CD14-positive monocyte (primary cell): ENCODE measurements at regions not wholly inside any gene's neighbourhood (a gene's known extent, or its start where the extent isn't known, plus 50 kb on each side); places are given as distances from the start of the nearest gene placed in this dataset.

ENCODE experiments used
- DNase-seq, 3 donors: peaks; one replicate each; pipeline ENCODE4 v3.0.0-alpha.2; 2011 to 2022
- H2AFZ ChIP-seq: 2 replicates; pipeline ENCODE4 v1.6.0; 2012; ENCODE audit warnings: mild to moderate bottlenecking, low read depth, low read length, inconsistent platforms; ENCODE audit not compliant: insufficient read depth, poor library complexity, severe bottlenecking
- H3K27ac ChIP-seq, 2 donors: 1 replicate in 1 of 2; 2 replicates in 1 of 2; pipeline ENCODE4 v1.5.1; 2012 to 2013; ENCODE audit warnings: low read length in 2 of 2, control low read depth in 1 of 2, inconsistent platforms in 1 of 2, low read depth in 1 of 2, mild to moderate bottlenecking in 1 of 2
- H3K27me3 ChIP-seq, 2 donors: one replicate each; pipeline versions ENCODE4 v1.6.0 to v1.6.1; 2011 to 2013; ENCODE audit warnings: low read length in 2 of 2; ENCODE audit not compliant: control insufficient read depth in 2 of 2, insufficient read depth in 2 of 2
- H3K36me3 ChIP-seq, 2 donors: replicated peaks in 1 of 2; 1 replicate in 1 of 2; 2 replicates in 1 of 2; pipeline versions ENCODE4 v1.5.1 to v1.6.1; 2012 to 2013; ENCODE audit warnings: low read length in 2 of 2, control low read depth in 1 of 2, inconsistent platforms in 1 of 2, mild to moderate bottlenecking in 1 of 2; ENCODE audit not compliant: insufficient read depth in 2 of 2, control insufficient read depth in 1 of 2
- H3K4me1 ChIP-seq, 2 donors: 1 replicate in 1 of 2; 2 replicates in 1 of 2; pipeline versions ENCODE4 v1.5.1 to v1.6.1; 2012 to 2013; ENCODE audit warnings: low read length in 2 of 2, control low read depth in 1 of 2, inconsistent platforms in 1 of 2, mild to moderate bottlenecking in 1 of 2, moderate library complexity in 1 of 2; ENCODE audit not compliant: insufficient read depth in 2 of 2, control insufficient read depth in 1 of 2
- H3K4me2 ChIP-seq: replicated peaks from 2 replicates; pipeline ENCODE3; 2012; ENCODE audit warnings: low read length, moderate library complexity, mild to moderate bottlenecking; ENCODE audit not compliant: poor library complexity, severe bottlenecking; ENCODE audit errors: extremely low read depth
- H3K4me3 ChIP-seq, 3 experiments: fragments of 200-600 bp in 1 of 3; sonication (generic) in 1 of 3; replicated peaks in 1 of 3; 1 replicate in 2 of 3; 2 replicates in 1 of 3; pipeline ENCODE4 v1.5.1; 2011 to 2013; ENCODE audit warnings: low read length in 3 of 3, mild to moderate bottlenecking in 3 of 3, control low read depth in 2 of 3, low read depth in 2 of 3, inconsistent platforms in 1 of 3, moderate library complexity in 1 of 3
- H3K79me2 ChIP-seq: 2 replicates; pipeline ENCODE4 v1.6.0; 2012; ENCODE audit warnings: mild to moderate bottlenecking, control low read depth, inconsistent platforms, low read length, moderate library complexity; ENCODE audit not compliant: insufficient read depth
- H3K9ac ChIP-seq: 2 replicates; pipeline ENCODE4 v1.6.0; 2017; ENCODE audit warnings: low read length, mild to moderate bottlenecking; ENCODE audit not compliant: insufficient read depth, poor library complexity, severe bottlenecking
- H3K9me3 ChIP-seq, 2 donors: replicated peaks in 1 of 2; 1 replicate in 1 of 2; 2 replicates in 1 of 2; pipeline versions ENCODE4 v1.5.1 to v1.6.1; 2012 to 2013; ENCODE audit warnings: low read length in 2 of 2, control low read depth in 1 of 2; ENCODE audit not compliant: control insufficient read depth in 1 of 2, insufficient read depth in 1 of 2
- H4K20me1 ChIP-seq: 2 replicates; pipeline ENCODE4 v1.6.0; 2012; ENCODE audit warnings: mild to moderate bottlenecking, low read length, control low read depth, moderate library complexity; ENCODE audit not compliant: insufficient read depth
- H3K27ac Mint-ChIP-seq, 7 donors: one replicate each; pipeline ENCODE4 v1.8.0; 2020; ENCODE audit warnings: mild to moderate bottlenecking in 7 of 7, mixed read lengths in 7 of 7, moderate library complexity in 6 of 7, inconsistent platforms in 2 of 7
- H3K27me3 Mint-ChIP-seq, 3 donors: one replicate each; pipeline ENCODE4 v1.8.0; 2021 to 2022; ENCODE audit warnings: low read depth in 3 of 3, mild to moderate bottlenecking in 3 of 3, mixed read lengths in 3 of 3, moderate library complexity in 3 of 3, inconsistent platforms in 1 of 3
- H3K36me3 Mint-ChIP-seq, 2 donors: one replicate each; pipeline ENCODE4 v1.8.0; 2020; ENCODE audit warnings: mixed read lengths in 2 of 2, inconsistent platforms in 1 of 2, mild to moderate bottlenecking in 1 of 2
- H3K4me1 Mint-ChIP-seq: one replicate; pipeline ENCODE4 v1.8.0; 2020; ENCODE audit warnings: mild to moderate bottlenecking, mixed read lengths
- H3K4me3 Mint-ChIP-seq, 2 donors: one replicate each; pipeline ENCODE4 v1.8.0; 2020; ENCODE audit warnings: mild to moderate bottlenecking in 2 of 2, mixed read lengths in 2 of 2, moderate library complexity in 1 of 2
- H3K9me3 Mint-ChIP-seq, 7 donors: one replicate each; pipeline ENCODE4 v1.8.0; 2020 to 2022; ENCODE audit warnings: mixed read lengths in 7 of 7, mild to moderate bottlenecking in 6 of 7, moderate library complexity in 6 of 7, inconsistent platforms in 2 of 7
- whole genome bisulfite sequencing: methylation state at CpG from one replicate; pipeline ENCODE4 v1.1.5; 2013; ENCODE audit warnings: missing lambda C conversion rate; ENCODE audit not compliant: insufficient coverage; 5-methylcytosine and 5-hydroxymethylcytosine counted together
- intact Hi-C, 2 donors: fragments of 100-400 bp; cut with micrococcal nuclease; formaldehyde crosslinking; loops; one replicate each; pipeline versions ENCODE4 v1.15.0 to v1.15.1; 2023
- TF ChIP-seq, protein P1 (sequence below): fragments of 200-600 bp; IDR thresholded peaks from one replicate; pipeline ENCODE4 v1.8.0; 2022; ENCODE audit warnings: antibody characterized with exemption, mild to moderate bottlenecking

DNA sequence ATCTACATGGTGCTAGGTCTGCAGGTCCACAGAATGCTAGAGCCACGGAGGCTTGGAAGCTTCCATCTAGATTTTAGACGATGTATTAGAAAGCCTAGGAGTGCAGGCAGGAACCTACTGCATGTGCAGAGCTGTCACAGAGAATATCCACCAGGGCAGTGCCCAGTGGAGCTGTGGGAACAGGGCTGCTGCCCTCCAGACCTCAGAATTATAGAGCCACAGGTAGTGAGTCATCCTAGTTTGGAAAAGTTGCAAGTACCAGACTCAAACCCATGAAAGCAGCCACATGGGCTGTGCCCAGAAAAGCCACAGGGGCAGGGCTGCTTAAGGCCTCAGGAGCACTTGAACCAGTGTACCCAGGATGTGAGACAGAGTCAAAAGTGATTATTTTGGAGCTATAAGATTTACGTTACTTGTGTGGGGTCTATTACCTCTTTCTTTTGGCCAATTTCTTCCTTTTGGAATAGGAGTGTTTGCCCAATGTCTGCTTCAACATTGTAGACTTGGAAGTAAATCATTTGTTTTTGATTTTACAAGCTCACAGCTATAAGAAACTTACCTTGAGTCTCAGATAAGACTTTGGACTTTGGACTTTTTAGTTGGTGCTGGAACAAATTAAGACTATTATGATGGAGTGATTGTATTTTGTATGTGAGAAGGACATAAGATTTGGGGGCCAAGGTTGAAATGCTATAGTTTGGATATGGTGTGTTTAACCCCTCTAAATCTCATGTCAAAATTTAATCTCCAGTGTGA, 143.5 kb upstream of the CHRDL1 start:
- Histone ChIP-seq H3K9me3 (no peaks in the 10 kb centered on the region), H3K27ac (no peak overlapping the region), H3K79me2 (no peaks in the 10 kb centered on the region), H3K36me3 (no peaks in the 10 kb centered on the region), H2AFZ (no peak overlapping the region), H3K4me3 (no peak overlapping the region), H3K4me2 (no peak overlapping the region), H3K4me1 (no peaks in the 10 kb centered on the region), H4K20me1 (no peaks in the 10 kb centered on the region), H3K27me3 (peaks cover 10 to 11% of the 10 kb centered on the region in 2 donors), H3K9ac (no peak overlapping the region)
- Mint-ChIP-seq H3K4me3 (no peak overlapping the region), H3K4me1 (no peaks in the 10 kb centered on the region), H3K9me3 (peaks cover 0 to 3% (median 0%) of the 10 kb centered on the region in 7 donors), H3K27ac (peak overlapping the region in 1 of 7 donors; percentile 30), H3K36me3 (no peaks in the 10 kb centered on the region), H3K27me3 (peaks cover 5 to 17% (median 12%) of the 10 kb centered on the region in 3 donors)
- 100% methylated on average over 1 of the region's 3 CpGs for WGBS
- DNase-seq = no peak
- TF ChIP-seq, protein P1, sequence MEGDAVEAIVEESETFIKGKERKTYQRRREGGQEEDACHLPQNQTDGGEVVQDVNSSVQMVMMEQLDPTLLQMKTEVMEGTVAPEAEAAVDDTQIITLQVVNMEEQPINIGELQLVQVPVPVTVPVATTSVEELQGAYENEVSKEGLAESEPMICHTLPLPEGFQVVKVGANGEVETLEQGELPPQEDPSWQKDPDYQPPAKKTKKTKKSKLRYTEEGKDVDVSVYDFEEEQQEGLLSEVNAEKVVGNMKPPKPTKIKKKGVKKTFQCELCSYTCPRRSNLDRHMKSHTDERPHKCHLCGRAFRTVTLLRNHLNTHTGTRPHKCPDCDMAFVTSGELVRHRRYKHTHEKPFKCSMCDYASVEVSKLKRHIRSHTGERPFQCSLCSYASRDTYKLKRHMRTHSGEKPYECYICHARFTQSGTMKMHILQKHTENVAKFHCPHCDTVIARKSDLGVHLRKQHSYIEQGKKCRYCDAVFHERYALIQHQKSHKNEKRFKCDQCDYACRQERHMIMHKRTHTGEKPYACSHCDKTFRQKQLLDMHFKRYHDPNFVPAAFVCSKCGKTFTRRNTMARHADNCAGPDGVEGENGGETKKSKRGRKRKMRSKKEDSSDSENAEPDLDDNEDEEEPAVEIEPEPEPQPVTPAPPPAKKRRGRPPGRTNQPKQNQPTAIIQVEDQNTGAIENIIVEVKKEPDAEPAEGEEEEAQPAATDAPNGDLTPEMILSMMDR = no peak
- intact Hi-C loops = no loop called here

DNA sequence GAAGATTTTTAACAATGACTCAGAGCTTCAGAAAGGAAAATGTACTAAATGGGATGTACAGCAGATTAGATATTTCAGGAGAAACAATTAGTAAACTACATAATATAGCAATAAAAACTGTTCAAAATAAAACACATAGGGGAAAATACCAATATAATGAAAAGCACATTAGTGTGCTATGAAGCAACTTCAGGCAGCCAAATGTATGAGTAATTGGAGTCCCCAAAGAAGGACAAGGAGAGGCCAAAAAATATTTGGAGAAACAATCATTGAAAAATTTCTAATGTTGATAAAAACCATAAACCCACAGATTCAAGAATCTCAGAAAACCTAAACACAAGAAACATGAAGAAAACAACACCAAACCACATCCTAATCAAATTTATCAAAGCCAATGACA, 129.3 kb upstream of the CHRDL1 start:
- H3K4me2 ChIP-seq = no peak overlapping the region
- H3K9ac ChIP-seq = no peak overlapping the region
- H3K9me3 Mint-ChIP-seq = peaks cover 0 to 4% (median 0%) of the 10 kb centered on the region in 7 donors
- no peak overlapping the region for H2AFZ ChIP-seq
- no peak overlapping the region for H3K27ac ChIP-seq
- H3K27ac Mint-ChIP-seq = no peak overlapping the region
- no peak overlapping the region for H3K4me3 ChIP-seq
- H4K20me1 ChIP-seq = no peaks in the 10 kb centered on the region
- no peaks in the 10 kb centered on the region for H3K9me3 ChIP-seq
- no peaks in the 10 kb centered on the region for H3K79me2 ChIP-seq
- H3K27me3 Mint-ChIP-seq = peaks cover 2 to 5% (median 2%) of the 10 kb centered on the region in 3 donors
- no peaks in the 10 kb centered on the region for H3K36me3 ChIP-seq
- no peaks in the 10 kb centered on the region for H3K4me1 ChIP-seq
- H3K27me3 ChIP-seq = no peaks in the 10 kb centered on the region
- no peaks in the 10 kb centered on the region for H3K4me1 Mint-ChIP-seq
- no peak overlapping the region for H3K4me3 Mint-ChIP-seq
- DNase-seq = no peak
- intact Hi-C loops = no loop called here
- TF ChIP-seq, protein P1 = no peak
- H3K36me3 Mint-ChIP-seq = no peaks in the 10 kb centered on the region
